SK-N-SH (cell line): ENCODE measurements at regions not wholly inside any gene's neighbourhood (a gene's known extent, or its start where the extent isn't known, plus 50 kb on each side); places are given as distances from the start of the nearest gene placed in this dataset.

Source experiments
- CTCF ChIA-PET: fragments of 300-600, 350-600 bp; formaldehyde crosslinking; extraction: SDS; loops from one replicate; lab custom pipeline; 2021; lab: Yijun Ruan, JAX
- POLR2A ChIA-PET: fragments of 350-600 bp; sonication (Branson Sonifier 250); formaldehyde crosslinking; extraction: SDS; loops from one replicate; lab custom pipeline; 2020; ENCODE audit warnings: antibody characterized with exemption, inconsistent platforms; lab: Yijun Ruan, JAX
- DNase-seq: peaks from one replicate; pipeline ENCODE4 v3.0.0; 2012
- H2AFZ ChIP-seq: fragments of 200-600 bp; sonication (generic); 2 replicates; pipeline ENCODE4 v1.8.1; 2016; ENCODE audit warnings: antibody characterized with exemption, mild to moderate bottlenecking, low read depth
- H3F3A ChIP-seq: fragments of 200-600 bp; sonication (generic); replicated peaks from 2 replicates; pipeline ENCODE3; 2016; ENCODE audit warnings: antibody characterized with exemption, mild to moderate bottlenecking; ENCODE audit not compliant: insufficient read depth
- H3K27ac ChIP-seq, 2 experiments: fragments of 200-500 bp in 1 of 2; fragments of 200-600 bp in 1 of 2; sonication (Bioruptor generic) in 1 of 2; sonication (generic), shearing (Covaris generic) in 1 of 2; 2 replicates each; pipeline versions ENCODE4 v1.5.1 to v1.6.1; 2014 to 2016; ENCODE audit warnings: low read depth in 2 of 2, inconsistent platforms in 1 of 2, low read length in 1 of 2, mild to moderate bottlenecking in 1 of 2, mixed read lengths in 1 of 2
- H3K27me3 ChIP-seq: fragments of 200-600 bp; sonication (generic), shearing (Covaris generic); 2 replicates; pipeline ENCODE4 v1.6.1; 2016; ENCODE audit warnings: mixed run types; ENCODE audit not compliant: insufficient read depth
- H3K36me3 ChIP-seq, 2 experiments: fragments of 200-500 bp in 1 of 2; fragments of 200-600 bp in 1 of 2; sonication (Bioruptor generic) in 1 of 2; sonication (generic) in 1 of 2; replicated peaks in 1 of 2; 2 replicates each; pipeline versions ENCODE3 to v1.5.1; 2014 to 2016; ENCODE audit warnings: low read length in 1 of 2, mild to moderate bottlenecking in 1 of 2; ENCODE audit not compliant: insufficient read depth in 2 of 2, control insufficient read depth in 1 of 2
- H3K4me1 ChIP-seq, 2 experiments: fragments of 200-500 bp in 1 of 2; fragments of 200-600 bp in 1 of 2; sonication (Bioruptor generic) in 1 of 2; sonication (generic), shearing (Covaris generic) in 1 of 2; 2 replicates each; pipeline versions ENCODE4 v1.5.1 to v1.6.1; 2014 to 2016; ENCODE audit warnings: low read depth in 1 of 2, low read length in 1 of 2, mixed run types in 1 of 2; ENCODE audit not compliant: insufficient read depth in 2 of 2, control insufficient read depth in 1 of 2
- H3K4me2 ChIP-seq: fragments of 200-600 bp; sonication (generic), shearing (Covaris generic); 2 replicates; pipeline ENCODE4 v1.6.1; 2017; ENCODE audit warnings: mixed run types
- H3K4me3 ChIP-seq, 2 experiments: fragments of 200-500 bp in 1 of 2; fragments of 200-600 bp in 1 of 2; sonication (Bioruptor generic) in 1 of 2; sonication (generic), shearing (Covaris generic) in 1 of 2; 2 replicates each; pipeline versions ENCODE4 v1.5.1 to v1.8.1; 2014 to 2016; ENCODE audit warnings: low read depth in 2 of 2, inconsistent platforms in 1 of 2, low read length in 1 of 2, mild to moderate bottlenecking in 1 of 2, mixed read lengths in 1 of 2, moderate library complexity in 1 of 2
- H3K79me2 ChIP-seq: fragments of 200-600 bp; sonication (generic); 2 replicates; pipeline ENCODE4 v1.8.1; 2017; ENCODE audit warnings: mild to moderate bottlenecking; ENCODE audit not compliant: insufficient read depth
- H3K9ac ChIP-seq: fragments of 200-600 bp; sonication (generic); 2 replicates; pipeline ENCODE4 v1.6.1; 2017; ENCODE audit warnings: mixed run types
- H3K9me2 ChIP-seq: fragments of 200-600 bp; sonication (generic); 2 replicates; pipeline ENCODE4 v1.6.1; 2017; ENCODE audit warnings: mixed run types
- H3K9me3 ChIP-seq: fragments of 200-600 bp; sonication (generic); 2 replicates; pipeline ENCODE4 v1.6.1; 2017; ENCODE audit warnings: mixed run types, mild to moderate bottlenecking, moderate library complexity
- H4K20me1 ChIP-seq: fragments of 200-600 bp; sonication (generic); 2 replicates; pipeline ENCODE4 v1.6.1; 2017; ENCODE audit warnings: mild to moderate bottlenecking, mixed run types; ENCODE audit not compliant: insufficient read depth
- ELF1 ChIP-seq: IDR thresholded peaks from 2 replicates; pipeline ENCODE4 v1.4.0; 2012
- EP300 ChIP-seq, 2 experiments: IDR thresholded peaks; 2 replicates each; pipeline versions ENCODE4 v1.4.0 to v1.6.1; 2012; ENCODE audit warnings: borderline replicate concordance in 1 of 2, low read depth in 1 of 2, low read length in 1 of 2
- EZH2phosphoT487 ChIP-seq: fragments of 200-600 bp; sonication (generic); IDR thresholded peaks from 2 replicates; pipeline ENCODE4 v1.6.1; 2017; ENCODE audit warnings: low read depth, mixed run types, mild to moderate bottlenecking, antibody characterized with exemption, moderate library complexity, borderline replicate concordance
- FOXM1 ChIP-seq: IDR thresholded peaks from 2 replicates; pipeline ENCODE4 v1.4.0; 2012; ENCODE audit warnings: low read depth, mild to moderate bottlenecking
- GABPA ChIP-seq: IDR thresholded peaks from 2 replicates; pipeline ENCODE4 v1.4.0; 2012; ENCODE audit warnings: low read depth, mild to moderate bottlenecking
- JUND ChIP-seq: IDR thresholded peaks from 2 replicates; pipeline ENCODE4 v1.4.0; 2012
- MEF2A ChIP-seq: IDR thresholded peaks from 2 replicates; pipeline ENCODE4 v1.4.0; 2012; ENCODE audit warnings: low read depth, borderline replicate concordance
- NFIC ChIP-seq: IDR thresholded peaks from 2 replicates; pipeline ENCODE4 v1.4.0; 2012; ENCODE audit warnings: borderline replicate concordance
- NRF1 ChIP-seq: IDR thresholded peaks from 2 replicates; pipeline ENCODE4 v1.6.1; 2012; ENCODE audit warnings: low read depth, mild to moderate bottlenecking, low read length
- PBX3 ChIP-seq: IDR thresholded peaks from 2 replicates; pipeline ENCODE4; 2012
- POLR2AphosphoS5 ChIP-seq: IDR thresholded peaks from 2 replicates; pipeline ENCODE4 v1.6.1; 2012; ENCODE audit warnings: low read depth, low read length
- RCOR1 ChIP-seq: fragments of 150-350 bp; IDR thresholded peaks from 2 replicates; pipeline ENCODE4 v1.6.1; 2017; ENCODE audit warnings: antibody characterized with exemption, low read length
- RFX5 ChIP-seq: IDR thresholded peaks from 2 replicates; pipeline ENCODE4 v1.6.1; 2012; ENCODE audit warnings: mild to moderate bottlenecking, improper control_type of control experiment, low read length
- RXRA ChIP-seq: IDR thresholded peaks from 2 replicates; pipeline ENCODE4 v1.4.0; 2012; ENCODE audit warnings: low read depth, mild to moderate bottlenecking, borderline replicate concordance
- SIN3A ChIP-seq: IDR thresholded peaks from 2 replicates; pipeline ENCODE4 v1.6.1; 2012; ENCODE audit warnings: low read depth, mild to moderate bottlenecking, low read length, moderate library complexity, borderline replicate concordance
- SMC3 ChIP-seq: IDR thresholded peaks from 2 replicates; pipeline ENCODE4 v1.6.1; 2012; ENCODE audit warnings: low read depth, low read length, improper control_type of control experiment
- TCF12 ChIP-seq: IDR thresholded peaks from 2 replicates; pipeline ENCODE4 v1.4.0; 2012
- YY1 ChIP-seq: IDR thresholded peaks from 2 replicates; pipeline ENCODE4 v1.4.0; 2012; ENCODE audit warnings: low read depth, mild to moderate bottlenecking
- WGBS: methylation state at CpG from one replicate; pipeline ENCODE4 v1.1.6; 2017; ENCODE audit warnings: low lambda C conversion rate; 5-methylcytosine and 5-hydroxymethylcytosine counted together
- TF ChIP-seq, protein P1 (sequence below): IDR thresholded peaks from 2 replicates; pipeline ENCODE4 v1.4.0; 2012; ENCODE audit warnings: low read depth, borderline replicate concordance
- TF ChIP-seq, protein P2 (sequence below): fragments of 150-350 bp; IDR thresholded peaks from 2 replicates; pipeline ENCODE4 v1.6.1; 2017; ENCODE audit warnings: antibody characterized with exemption, low read length, low read depth, borderline replicate concordance
- TF ChIP-seq, protein P3 (sequence below): IDR thresholded peaks from 2 replicates; pipeline ENCODE4 v1.4.0; 2012; ENCODE audit warnings: low read depth
- TF ChIP-seq, protein P4 (sequence below): fragments of 200-600 bp; sonication (generic); IDR thresholded peaks from 2 replicates; pipeline ENCODE4 v1.6.1; 2017; ENCODE audit warnings: antibody characterized with exemption, mild to moderate bottlenecking, moderate library complexity

DNA sequence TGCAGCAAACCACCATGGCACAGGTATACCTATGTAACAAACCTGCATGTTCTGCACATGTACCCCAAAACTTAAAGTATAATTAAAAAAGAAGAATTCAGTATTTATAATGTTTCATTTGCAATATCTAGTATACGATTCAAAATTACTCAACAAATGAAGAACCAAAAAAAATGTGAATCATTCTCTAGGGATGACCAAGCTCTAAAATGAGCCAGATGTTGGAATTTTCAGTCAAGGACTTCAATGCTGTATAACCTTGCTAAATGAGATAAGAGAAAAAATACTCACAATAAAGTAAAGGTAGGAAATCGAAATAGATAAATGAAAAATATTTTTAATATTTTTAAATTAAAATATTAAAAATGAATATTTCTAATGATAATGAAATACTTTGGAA lies 108.7 kb upstream of the ADRA1B start:
- Histone ChIP-seq H3K9me3 (peaks cover 15% of the 10 kb centered on the region; the same call in 1 of the 2 replicates), H3K4me2 (no peak overlapping the region), H3F3A (no peaks in the 10 kb centered on the region), H3K9me2 (no peaks in the 10 kb centered on the region), H3K27me3 (no peaks in the 10 kb centered on the region), H3K27ac (no peak overlapping the region), H2AFZ (no peak overlapping the region), H3K36me3 (no peaks in the 10 kb centered on the region), H3K4me3 (no peak overlapping the region), H3K4me1 (no peaks in the 10 kb centered on the region), H4K20me1 (no peaks in the 10 kb centered on the region), H3K9ac (no peak overlapping the region), H3K79me2 (no peaks in the 10 kb centered on the region)
- 14% methylated on average over 2 of the region's 2 CpGs for WGBS
- TF ChIP-seq NFIC = no peak
- TF ChIP-seq PBX3 = no peak
- no peak for TF ChIP-seq POLR2AphosphoS5
- TF ChIP-seq ELF1 = no peak
- TF ChIP-seq, protein P1, sequence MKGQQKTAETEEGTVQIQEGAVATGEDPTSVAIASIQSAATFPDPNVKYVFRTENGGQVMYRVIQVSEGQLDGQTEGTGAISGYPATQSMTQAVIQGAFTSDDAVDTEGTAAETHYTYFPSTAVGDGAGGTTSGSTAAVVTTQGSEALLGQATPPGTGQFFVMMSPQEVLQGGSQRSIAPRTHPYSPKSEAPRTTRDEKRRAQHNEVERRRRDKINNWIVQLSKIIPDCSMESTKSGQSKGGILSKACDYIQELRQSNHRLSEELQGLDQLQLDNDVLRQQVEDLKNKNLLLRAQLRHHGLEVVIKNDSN = no peak
- TF ChIP-seq, protein P2, sequence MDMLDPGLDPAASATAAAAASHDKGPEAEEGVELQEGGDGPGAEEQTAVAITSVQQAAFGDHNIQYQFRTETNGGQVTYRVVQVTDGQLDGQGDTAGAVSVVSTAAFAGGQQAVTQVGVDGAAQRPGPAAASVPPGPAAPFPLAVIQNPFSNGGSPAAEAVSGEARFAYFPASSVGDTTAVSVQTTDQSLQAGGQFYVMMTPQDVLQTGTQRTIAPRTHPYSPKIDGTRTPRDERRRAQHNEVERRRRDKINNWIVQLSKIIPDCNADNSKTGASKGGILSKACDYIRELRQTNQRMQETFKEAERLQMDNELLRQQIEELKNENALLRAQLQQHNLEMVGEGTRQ = no peak
- no peak for TF ChIP-seq FOXM1
- POLR2A ChIA-PET = no interaction called here
- CTCF ChIA-PET = no interaction called here
- no peak for DNase-seq

- DNase-seq = no peak
- no peaks in the 10 kb centered on the region for H3K4me1 ChIP-seq
- H3K4me2 ChIP-seq = no peak overlapping the region
- H3F3A ChIP-seq = no peaks in the 10 kb centered on the region
- no peak overlapping the region for H3K9ac ChIP-seq
- H3K4me3 ChIP-seq = no peak overlapping the region
- H3K27me3 ChIP-seq = no peaks in the 10 kb centered on the region
- H4K20me1 ChIP-seq = no peaks in the 10 kb centered on the region
- CTCF ChIA-PET = no interaction called here
- no peaks in the 10 kb centered on the region for H3K36me3 ChIP-seq
- no peak overlapping the region for H3K27ac ChIP-seq
- POLR2A ChIA-PET = no interaction called here
- no peak overlapping the region for H2AFZ ChIP-seq
- H3K9me3 ChIP-seq = no peaks in the 10 kb centered on the region
- no peaks in the 10 kb centered on the region for H3K9me2 ChIP-seq
- H3K79me2 ChIP-seq = no peaks in the 10 kb centered on the region
- 71% methylated on average over 2 of the region's 2 CpGs for WGBS
- TF ChIP-seq RFX5 (no peak), GABPA (no peak), TCF12 (no peak), RXRA (no peak), YY1 (no peak), SIN3A (no peak), RCOR1 (no peak), JUND (no peak), EP300 (IDR thresholded peaks at IDR 0.05; ENCODE audit: borderline replicate concordance in 1 of 2, low read depth in 1 of 2, low read length in 1 of 2) (no peak), NFIC (no peak), EZH2phosphoT487 (no peak), PBX3 (no peak), NRF1 (no peak), SMC3 (no peak), MEF2A (no peak)
- TF ChIP-seq, protein P3, sequence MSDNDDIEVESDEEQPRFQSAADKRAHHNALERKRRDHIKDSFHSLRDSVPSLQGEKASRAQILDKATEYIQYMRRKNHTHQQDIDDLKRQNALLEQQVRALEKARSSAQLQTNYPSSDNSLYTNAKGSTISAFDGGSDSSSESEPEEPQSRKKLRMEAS = no peak
- TF ChIP-seq, protein P4, sequence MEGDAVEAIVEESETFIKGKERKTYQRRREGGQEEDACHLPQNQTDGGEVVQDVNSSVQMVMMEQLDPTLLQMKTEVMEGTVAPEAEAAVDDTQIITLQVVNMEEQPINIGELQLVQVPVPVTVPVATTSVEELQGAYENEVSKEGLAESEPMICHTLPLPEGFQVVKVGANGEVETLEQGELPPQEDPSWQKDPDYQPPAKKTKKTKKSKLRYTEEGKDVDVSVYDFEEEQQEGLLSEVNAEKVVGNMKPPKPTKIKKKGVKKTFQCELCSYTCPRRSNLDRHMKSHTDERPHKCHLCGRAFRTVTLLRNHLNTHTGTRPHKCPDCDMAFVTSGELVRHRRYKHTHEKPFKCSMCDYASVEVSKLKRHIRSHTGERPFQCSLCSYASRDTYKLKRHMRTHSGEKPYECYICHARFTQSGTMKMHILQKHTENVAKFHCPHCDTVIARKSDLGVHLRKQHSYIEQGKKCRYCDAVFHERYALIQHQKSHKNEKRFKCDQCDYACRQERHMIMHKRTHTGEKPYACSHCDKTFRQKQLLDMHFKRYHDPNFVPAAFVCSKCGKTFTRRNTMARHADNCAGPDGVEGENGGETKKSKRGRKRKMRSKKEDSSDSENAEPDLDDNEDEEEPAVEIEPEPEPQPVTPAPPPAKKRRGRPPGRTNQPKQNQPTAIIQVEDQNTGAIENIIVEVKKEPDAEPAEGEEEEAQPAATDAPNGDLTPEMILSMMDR = no peak
- TF ChIP-seq, protein P1 = no peak
Measured at GRCh38 chr5:159811712-159812111, 104.6 kb upstream of the ADRA1B start.
